ENCODE measurements at regions not wholly inside any gene's neighbourhood (a gene's known extent, or its start where the extent isn't known, plus 50 kb on each side); places are given as distances from the start of the nearest gene placed in this dataset.

- H4K20me1 ChIP-seq (ENCODE audit: insufficient read depth, low read length, poor library complexity, severe bottlenecking) = no peaks in the 10 kb centered on the region
- no peaks in the 10 kb centered on the region for H3K9me3 ChIP-seq (ENCODE audit: insufficient read depth, low read depth, low read length)
- no peaks in the 10 kb centered on the region for H3F3A ChIP-seq (ENCODE audit: low read depth)
- H3K36me3 ChIP-seq (ENCODE audit: insufficient read depth, low read length) = no peaks in the 10 kb centered on the region
- no peak for TF ChIP-seq CTCF (conservative IDR thresholded peaks at IDR 0.05; ENCODE audit: low read length)
- TF ChIP-seq EZH2phosphoT487 (IDR thresholded peaks at IDR 0.05; ENCODE audit: borderline replicate concordance) = no peak
- no peak overlapping the region for H3K9ac ChIP-seq (ENCODE audit: low read depth, low read length, poor library complexity, severe bottlenecking)
- H2AFZ ChIP-seq (ENCODE audit: low read length) = no peak overlapping the region
- no peaks in the 10 kb centered on the region for H3K79me2 ChIP-seq (ENCODE audit: insufficient read depth, low read length)
- H3K4me1 ChIP-seq (ENCODE audit: insufficient read depth, low read length, poor library complexity, severe bottlenecking) = no peaks in the 10 kb centered on the region
- H3K27me3 ChIP-seq (ENCODE audit: insufficient read depth, low read length, poor library complexity, severe bottlenecking) = no peaks in the 10 kb centered on the region
- H3K9me2 ChIP-seq (replicated peaks; ENCODE audit: low read depth, low read length) = no peaks in the 10 kb centered on the region
- H3K4me2 ChIP-seq (ENCODE audit: low read depth, low read length, poor library complexity, severe bottlenecking) = no peak overlapping the region
- no peak overlapping the region for H3K4me3 ChIP-seq (ENCODE audit: low read length, poor library complexity, severe bottlenecking)
Observed at GRCh38 chr2:140057928-140058327, 1277.7 kb upstream of the NXPH2 start.

GRCh38 chr2:140041811-140042210, 1261.6 kb upstream of the NXPH2 start:
- Histone ChIP-seq H3K36me3 (ENCODE audit: insufficient read depth, low read length) (no peaks in the 10 kb centered on the region), H3K9ac (ENCODE audit: low read depth, low read length, poor library complexity, severe bottlenecking) (no peak overlapping the region), H3K4me3 (ENCODE audit: low read length, poor library complexity, severe bottlenecking) (no peak overlapping the region), H3K9me2 (replicated peaks; ENCODE audit: low read depth, low read length) (no peaks in the 10 kb centered on the region), H2AFZ (ENCODE audit: low read length) (no peak overlapping the region), H3K4me2 (ENCODE audit: low read depth, low read length, poor library complexity, severe bottlenecking) (no peak overlapping the region), H4K20me1 (ENCODE audit: insufficient read depth, low read length, poor library complexity, severe bottlenecking) (no peaks in the 10 kb centered on the region), H3K79me2 (ENCODE audit: insufficient read depth, low read length) (no peaks in the 10 kb centered on the region), H3K27me3 (ENCODE audit: insufficient read depth, low read length, poor library complexity, severe bottlenecking) (no peaks in the 10 kb centered on the region), H3K9me3 (ENCODE audit: insufficient read depth, low read depth, low read length) (no peaks in the 10 kb centered on the region; the same call in 1 of the 2 replicates), H3K4me1 (ENCODE audit: insufficient read depth, low read length, poor library complexity, severe bottlenecking) (no peaks in the 10 kb centered on the region), H3F3A (ENCODE audit: low read depth) (no peaks in the 10 kb centered on the region)
- TF ChIP-seq EZH2phosphoT487 (IDR thresholded peaks at IDR 0.05; ENCODE audit: borderline replicate concordance) = no peak
- no peak for TF ChIP-seq CTCF (conservative IDR thresholded peaks at IDR 0.05; ENCODE audit: low read length)

GRCh38 chr2:140041239-140041638, 1261.0 kb upstream of the NXPH2 start:
- no peak overlapping the region for H3K4me3 ChIP-seq (ENCODE audit: low read length, poor library complexity, severe bottlenecking)
- H3K4me2 ChIP-seq (ENCODE audit: low read depth, low read length, poor library complexity, severe bottlenecking) = no peak overlapping the region
- H3F3A ChIP-seq (ENCODE audit: low read depth) = no peaks in the 10 kb centered on the region
- no peaks in the 10 kb centered on the region for H4K20me1 ChIP-seq (ENCODE audit: insufficient read depth, low read length, poor library complexity, severe bottlenecking)
- H3K9me3 ChIP-seq (ENCODE audit: insufficient read depth, low read depth, low read length) = no peaks in the 10 kb centered on the region; the same call in 1 of the 2 replicates
- TF ChIP-seq EZH2phosphoT487 (IDR thresholded peaks at IDR 0.05; ENCODE audit: borderline replicate concordance) = no peak
- no peak for TF ChIP-seq CTCF (conservative IDR thresholded peaks at IDR 0.05; ENCODE audit: low read length)
- no peak overlapping the region for H2AFZ ChIP-seq (ENCODE audit: low read length)
- no peaks in the 10 kb centered on the region for H3K4me1 ChIP-seq (ENCODE audit: insufficient read depth, low read length, poor library complexity, severe bottlenecking)
- no peaks in the 10 kb centered on the region for H3K27me3 ChIP-seq (ENCODE audit: insufficient read depth, low read length, poor library complexity, severe bottlenecking)
- H3K79me2 ChIP-seq (ENCODE audit: insufficient read depth, low read length) = no peaks in the 10 kb centered on the region
- no peaks in the 10 kb centered on the region for H3K36me3 ChIP-seq (ENCODE audit: insufficient read depth, low read length)
- no peaks in the 10 kb centered on the region for H3K9me2 ChIP-seq (replicated peaks; ENCODE audit: low read depth, low read length)
- no peak overlapping the region for H3K9ac ChIP-seq (ENCODE audit: low read depth, low read length, poor library complexity, severe bottlenecking)
